HFFc6 (cell line): ENCODE measurements at regions not wholly inside any gene's neighbourhood (a gene's known extent, or its start where the extent isn't known, plus 50 kb on each side); places are given as distances from the start of the nearest gene placed in this dataset.
"Not testable (repeated sequence)": the region's sequence is repeated elsewhere in the genome, so short reads cannot be mapped to it uniquely, and the experiment has no call there.

Experiments
- DNase-seq: peaks from one replicate; pipeline ENCODE4 v3.0.0-alpha.2; 2018
- H3K27ac Mint-ChIP-seq: 2 replicates; pipeline ENCODE4 v1.8.0; 2020; ENCODE audit warnings: mild to moderate bottlenecking, mixed read lengths
- H3K27me3 Mint-ChIP-seq: 2 replicates; pipeline ENCODE4 v1.8.0; 2021; ENCODE audit warnings: mild to moderate bottlenecking, moderate library complexity, mixed read lengths; ENCODE audit not compliant: insufficient read depth
- H3K36me3 Mint-ChIP-seq: 2 replicates; pipeline ENCODE4 v1.8.0; 2021; ENCODE audit warnings: low read depth, mixed read lengths
- H3K4me1 Mint-ChIP-seq: 2 replicates; pipeline ENCODE4 v1.8.0; 2020; ENCODE audit warnings: low read depth, mixed read lengths
- H3K4me3 Mint-ChIP-seq: 2 replicates; pipeline ENCODE4 v1.8.0; 2020; ENCODE audit warnings: mild to moderate bottlenecking, moderate library complexity, mixed read lengths
- H3K9me3 Mint-ChIP-seq: 2 replicates; pipeline ENCODE4 v1.8.0; 2020; ENCODE audit warnings: mild to moderate bottlenecking, mixed read lengths
- CTCF ChIP-seq: fragments of 200-600 bp; sonication (generic); IDR thresholded peaks from 2 replicates; pipeline ENCODE4 v1.5.0; 2021; ENCODE audit warnings: antibody characterized with exemption, mild to moderate bottlenecking

DNA sequence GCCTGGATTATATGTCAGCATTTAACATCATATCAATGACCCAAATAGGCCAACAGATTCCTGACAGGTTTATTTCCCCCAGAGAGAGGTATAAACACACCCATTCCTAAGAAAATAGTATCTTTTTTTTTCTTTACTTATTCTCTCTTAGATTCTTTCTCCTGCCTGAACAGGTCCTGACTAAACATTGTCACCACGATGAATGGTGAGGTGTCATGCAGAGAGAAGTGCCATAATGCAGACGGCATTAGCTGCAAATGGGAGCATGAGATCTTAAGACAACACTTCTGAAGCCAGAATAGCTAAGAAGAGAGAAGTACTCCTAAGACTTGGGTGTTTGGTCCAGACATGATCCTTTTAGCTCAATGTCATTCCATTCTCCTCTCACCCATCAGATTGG lies 131.3 kb downstream of the ZNF648 start:
- no peaks in the 10 kb centered on the region for H3K36me3 Mint-ChIP-seq
- H3K4me3 Mint-ChIP-seq, result no peak overlapping the region
- H3K27ac Mint-ChIP-seq, result no peak overlapping the region
- DNase-seq, result no peak
- H3K9me3 Mint-ChIP-seq, result peaks cover 33% of the 10 kb centered on the region
- TF ChIP-seq CTCF, result no peak
- no peaks in the 10 kb centered on the region for H3K4me1 Mint-ChIP-seq
- H3K27me3 Mint-ChIP-seq, result no peaks in the 10 kb centered on the region; the same call in 1 of the 2 replicates

- H3K9me3 Mint-ChIP-seq, result peaks cover 58% of the 10 kb centered on the region
These were observed 134.8 kb downstream of the ZNF648 start for GRCh38 chr1:181926697-181927096.

DNA sequence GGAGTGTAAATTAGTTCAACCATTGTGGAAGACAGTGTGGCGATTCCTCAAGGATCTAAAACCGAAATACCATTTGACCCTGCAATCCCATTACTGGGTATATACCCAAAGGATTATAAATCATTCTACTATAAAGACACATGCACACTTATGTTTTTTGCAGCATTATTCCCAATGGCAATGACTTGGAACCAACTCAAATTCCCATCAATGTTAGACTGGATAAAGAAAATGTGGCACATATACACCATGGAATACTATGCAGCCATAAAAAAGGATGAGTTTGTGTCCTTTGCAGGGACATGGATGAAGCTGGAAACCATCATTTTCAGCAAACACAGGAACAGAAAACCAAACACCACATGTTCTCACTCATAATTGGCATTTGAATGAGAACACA lies 137.5 kb downstream of the ZNF648 start:
- H3K27me3 Mint-ChIP-seq, result not testable (repeated sequence)

More at GRCh38 chr1:181926697-181927096, 134.8 kb downstream of the ZNF648 start:
- Mint-ChIP-seq H3K27ac (no peak overlapping the region), H3K4me3 (no peak overlapping the region), H3K4me1 (no peaks in the 10 kb centered on the region), H3K36me3 (no peaks in the 10 kb centered on the region), H3K27me3 (no peaks in the 10 kb centered on the region; the same call in none of the 2 replicates)
- no peak for TF ChIP-seq CTCF
- no peak for DNase-seq

DNA sequence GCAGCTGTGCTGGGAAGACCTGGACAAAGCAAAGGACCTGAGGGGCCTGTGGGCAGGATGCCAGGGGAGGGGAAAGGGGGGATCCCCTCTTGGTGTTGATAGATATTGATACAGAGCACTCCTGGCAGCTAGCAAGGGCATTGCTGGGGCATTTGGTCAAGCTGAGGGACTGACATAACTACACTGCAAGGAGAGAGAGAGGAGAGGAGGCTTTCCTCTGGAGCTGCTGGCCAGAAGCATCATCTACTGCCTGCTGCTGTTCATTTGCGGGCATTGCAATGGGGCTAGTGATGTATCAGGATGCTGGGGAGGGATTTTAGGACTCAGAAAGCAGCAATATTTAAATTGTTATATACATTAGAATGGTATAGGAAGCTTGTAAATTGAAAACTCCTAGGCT lies 142.0 kb downstream of the ZNF648 start:
- Mint-ChIP-seq H3K4me1 (no peaks in the 10 kb centered on the region), H3K27ac (no peak overlapping the region), H3K27me3 (no peaks in the 10 kb centered on the region; the same call in 1 of the 2 replicates), H3K9me3 (peaks cover 55% of the 10 kb centered on the region), H3K4me3 (no peak overlapping the region), H3K36me3 (no peaks in the 10 kb centered on the region)
- TF ChIP-seq CTCF, result no peak
- no peak for DNase-seq

More for the DNA sequence above, 137.5 kb downstream of the ZNF648 start:
- not testable (repeated sequence) for H3K4me1 Mint-ChIP-seq, H3K27ac Mint-ChIP-seq, DNase-seq, H3K4me3 Mint-ChIP-seq, H3K36me3 Mint-ChIP-seq
- peaks cover 59% of the 10 kb centered on the region for H3K9me3 Mint-ChIP-seq

DNA sequence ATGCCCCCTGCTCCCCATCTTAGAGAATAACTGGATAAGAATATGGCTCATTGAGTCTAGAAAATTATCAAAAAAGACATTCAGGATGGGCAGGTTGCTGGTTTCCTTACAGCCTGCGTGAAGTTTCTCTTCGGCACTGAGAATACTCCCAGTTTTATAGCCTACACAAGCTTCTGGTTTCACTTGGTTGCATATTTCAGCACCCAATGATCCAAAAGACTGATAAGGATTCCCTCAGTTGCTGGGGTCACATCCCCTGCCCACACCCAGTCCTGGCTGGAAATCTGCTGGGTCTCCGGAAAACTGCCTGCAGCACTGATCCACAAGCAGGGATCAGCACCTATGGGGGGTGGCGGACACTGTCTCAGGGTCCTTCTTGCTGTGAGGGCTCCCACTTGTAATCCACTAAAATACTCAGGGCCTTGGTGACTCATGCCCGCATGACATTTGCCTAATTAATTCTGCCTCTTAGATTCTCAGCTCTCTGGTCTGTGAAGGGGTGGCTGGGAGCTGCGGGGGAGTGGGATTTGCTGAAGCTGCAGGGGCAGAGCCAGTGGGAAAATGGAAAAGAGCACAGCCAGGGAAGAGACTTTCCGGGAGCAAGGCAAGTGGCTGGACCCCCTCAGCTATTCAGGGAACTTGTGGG lies 142.5 kb downstream of the ZNF648 start:
- peaks cover 58% of the 10 kb centered on the region for H3K9me3 Mint-ChIP-seq
- no peak overlapping the region for H3K4me3 Mint-ChIP-seq
- TF ChIP-seq CTCF, result no peak
- no peak overlapping the region for H3K27ac Mint-ChIP-seq
- DNase-seq, result no peak
- no peaks in the 10 kb centered on the region for H3K36me3 Mint-ChIP-seq
- H3K27me3 Mint-ChIP-seq, result no peaks in the 10 kb centered on the region; the same call in 1 of the 2 replicates
- H3K4me1 Mint-ChIP-seq, result no peaks in the 10 kb centered on the region

- no peaks in the 10 kb centered on the region for H3K4me1 Mint-ChIP-seq
- peaks cover 5% of the 10 kb centered on the region; the same call in 1 of the 2 replicates for H3K36me3 Mint-ChIP-seq
- TF ChIP-seq CTCF, result no peak
- peaks cover 61% of the 10 kb centered on the region for H3K9me3 Mint-ChIP-seq
- no peak overlapping the region for H3K4me3 Mint-ChIP-seq
- H3K27me3 Mint-ChIP-seq, result peaks cover 1% of the 10 kb centered on the region
- no peak overlapping the region for H3K27ac Mint-ChIP-seq
- DNase-seq, result no peak
These were observed 149.8 kb downstream of the ZNF648 start for GRCh38 chr1:181911715-181912114.
